Suprapubic skin (tissue), 4 donors: ENCODE measurements at regions not wholly inside any gene's neighbourhood (a gene's known extent, or its start where the extent isn't known, plus 50 kb on each side); places are given as distances from the start of the nearest gene placed in this dataset.
A peak's percentile ranks its signal among the peaks of the same experiment; 100 is the strongest.

Experiments
- DNase-seq, 2 donors: peaks; one replicate each; pipeline ENCODE4 v3.0.0-alpha.2; 2019; ENCODE audit warnings: low spot score in 2 of 2
- H3K27ac ChIP-seq: fragments of 200-600 bp; sonication (generic); one replicate; pipeline ENCODE4 v1.5.1; 2019
- H3K27me3 ChIP-seq: fragments of 200-600 bp; sonication (generic); one replicate; pipeline ENCODE4 v1.5.1; 2019
- H3K36me3 ChIP-seq: fragments of 200-600 bp; sonication (generic); one replicate; pipeline ENCODE4 v1.5.1; 2019
- H3K4me1 ChIP-seq: fragments of 200-600 bp; sonication (generic); one replicate; pipeline ENCODE4 v1.5.1; 2019
- H3K4me3 ChIP-seq: fragments of 200-600 bp; sonication (generic); one replicate; pipeline ENCODE4 v1.5.1; 2019; ENCODE audit warnings: mild to moderate bottlenecking
- H3K9me3 ChIP-seq: fragments of 200-600 bp; sonication (generic); one replicate; pipeline ENCODE4 v1.5.1; 2019
- EP300 ChIP-seq: sonication (generic); formaldehyde crosslinking; IDR thresholded peaks from one replicate; pipeline ENCODE4 v1.6.1; 2017; ENCODE audit warnings: antibody characterized with exemption
- POLR2A ChIP-seq, 2 donors: fragments of 450-650 bp; IDR thresholded peaks; one replicate each; pipeline ENCODE4 v1.6.1; 2017; ENCODE audit warnings: antibody characterized with exemption in 2 of 2, mild to moderate bottlenecking in 2 of 2, moderate library complexity in 2 of 2
- POLR2AphosphoS5 ChIP-seq, 3 donors: sonication (generic); formaldehyde crosslinking; IDR thresholded peaks; one replicate each; pipeline ENCODE4 v1.6.1; 2017; ENCODE audit warnings: antibody characterized with exemption in 3 of 3
- WGBS: methylation state at CpG from one replicate; pipeline ENCODE4 v1.1.5; 2018; 5-methylcytosine and 5-hydroxymethylcytosine counted together
- TF ChIP-seq, protein P1 (sequence below), 2 donors: fragments of 200-600 bp in 1 of 2; fragments of 450-650 bp in 1 of 2; sonication (generic) in 1 of 2; IDR thresholded peaks; one replicate each; pipeline ENCODE4 v1.5.1; 2016 to 2019; ENCODE audit warnings: antibody characterized with exemption in 2 of 2, mild to moderate bottlenecking in 1 of 2, moderate library complexity in 1 of 2

DNA sequence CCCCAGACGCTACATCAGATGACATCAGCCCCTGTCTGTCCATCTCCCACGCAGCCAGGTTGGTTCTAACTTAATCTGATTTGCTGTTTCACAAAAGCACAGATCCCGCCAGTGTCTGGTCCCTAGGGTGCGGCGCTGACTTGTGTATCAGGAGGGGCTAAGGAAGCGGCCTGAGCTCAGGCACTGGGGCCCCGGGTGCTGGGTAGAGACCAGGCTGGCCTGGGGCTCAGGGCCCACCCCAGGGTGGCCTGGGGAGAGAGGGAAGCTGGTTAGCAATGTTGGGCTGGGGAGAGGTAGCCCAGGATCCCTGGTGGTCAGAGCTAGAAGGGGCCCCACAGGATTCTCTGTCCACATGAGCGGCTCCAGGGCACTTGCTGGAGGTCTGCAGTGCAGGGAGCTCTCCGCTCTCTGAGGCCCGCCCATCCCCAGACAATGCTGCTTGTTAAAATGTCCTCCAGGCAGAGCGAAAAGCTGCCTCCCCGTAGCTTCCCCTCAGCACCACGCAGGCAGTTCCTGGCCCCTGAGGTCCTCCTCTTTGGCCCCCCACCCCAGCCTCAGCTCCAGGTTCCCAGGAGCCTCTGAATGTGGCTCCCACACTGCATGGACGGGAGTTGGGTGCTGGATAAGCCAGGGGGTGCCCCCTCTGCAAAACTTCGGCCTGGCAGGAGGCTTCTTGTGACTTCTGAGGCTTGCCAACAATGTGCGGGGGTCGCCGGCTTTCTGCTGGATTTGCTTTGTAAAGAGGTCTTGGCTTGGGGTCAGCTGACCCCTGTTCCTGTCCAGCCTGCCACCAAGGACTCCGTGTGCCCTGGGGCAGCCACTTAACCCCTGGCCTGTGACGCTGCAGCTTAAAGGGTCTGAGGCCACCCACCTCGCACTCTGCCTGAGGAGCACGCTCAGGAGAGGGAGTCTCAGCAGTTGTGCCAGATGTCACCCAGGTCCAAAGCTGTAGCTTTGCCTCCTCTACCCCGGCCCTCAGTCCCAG is 112.9 kb downstream of the CPZ start:
- 54% methylated on average over 12 of the region's 23 CpGs for WGBS
- Histone ChIP-seq H3K4me3 (no peak overlapping the region), H3K27me3 (peaks cover 65% of the 10 kb centered on the region), H3K27ac (no peak overlapping the region), H3K9me3 (no peaks in the 10 kb centered on the region), H3K4me1 (peaks cover 2% of the 10 kb centered on the region), H3K36me3 (no peaks in the 10 kb centered on the region)
- TF ChIP-seq EP300 (no peak), POLR2AphosphoS5 (IDR thresholded peaks at IDR 0.05) (no peak), POLR2A (IDR thresholded peaks at IDR 0.05) (no peak)
- TF ChIP-seq, protein P1, sequence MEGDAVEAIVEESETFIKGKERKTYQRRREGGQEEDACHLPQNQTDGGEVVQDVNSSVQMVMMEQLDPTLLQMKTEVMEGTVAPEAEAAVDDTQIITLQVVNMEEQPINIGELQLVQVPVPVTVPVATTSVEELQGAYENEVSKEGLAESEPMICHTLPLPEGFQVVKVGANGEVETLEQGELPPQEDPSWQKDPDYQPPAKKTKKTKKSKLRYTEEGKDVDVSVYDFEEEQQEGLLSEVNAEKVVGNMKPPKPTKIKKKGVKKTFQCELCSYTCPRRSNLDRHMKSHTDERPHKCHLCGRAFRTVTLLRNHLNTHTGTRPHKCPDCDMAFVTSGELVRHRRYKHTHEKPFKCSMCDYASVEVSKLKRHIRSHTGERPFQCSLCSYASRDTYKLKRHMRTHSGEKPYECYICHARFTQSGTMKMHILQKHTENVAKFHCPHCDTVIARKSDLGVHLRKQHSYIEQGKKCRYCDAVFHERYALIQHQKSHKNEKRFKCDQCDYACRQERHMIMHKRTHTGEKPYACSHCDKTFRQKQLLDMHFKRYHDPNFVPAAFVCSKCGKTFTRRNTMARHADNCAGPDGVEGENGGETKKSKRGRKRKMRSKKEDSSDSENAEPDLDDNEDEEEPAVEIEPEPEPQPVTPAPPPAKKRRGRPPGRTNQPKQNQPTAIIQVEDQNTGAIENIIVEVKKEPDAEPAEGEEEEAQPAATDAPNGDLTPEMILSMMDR (IDR thresholded peaks at IDR 0.05), result no peak
- peak; percentile 41 to 74 for DNase-seq

DNA sequence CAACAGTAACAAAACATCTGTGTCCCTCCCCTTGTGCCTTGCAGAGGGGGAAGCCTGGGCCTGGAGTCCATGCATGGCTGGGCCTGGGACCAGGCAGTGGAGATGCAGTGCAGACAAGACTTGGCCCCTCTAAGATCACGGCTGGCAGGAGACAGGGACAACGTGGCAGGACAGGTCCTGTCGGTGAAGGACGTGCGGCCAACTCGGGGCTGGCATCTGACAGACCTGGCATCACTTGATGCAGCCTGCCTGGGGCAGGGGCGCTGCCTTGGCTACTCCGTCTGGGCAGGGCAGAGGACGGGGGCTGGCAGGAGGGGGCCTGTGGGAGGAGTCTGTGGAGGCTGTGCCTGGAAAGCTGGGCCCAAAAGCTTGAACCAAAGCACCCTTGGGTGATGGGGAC is 112.1 kb downstream of the CPZ start:
- Histone ChIP-seq H3K9me3 (no peaks in the 10 kb centered on the region), H3K27ac (no peak overlapping the region), H3K27me3 (peaks cover 71% of the 10 kb centered on the region), H3K4me3 (no peak overlapping the region), H3K4me1 (peaks cover 2% of the 10 kb centered on the region), H3K36me3 (no peaks in the 10 kb centered on the region)
- peak; percentile 47 to 56 for DNase-seq
- TF ChIP-seq POLR2A (IDR thresholded peaks at IDR 0.05) (no peak), POLR2AphosphoS5 (IDR thresholded peaks at IDR 0.05) (no peak), EP300 (no peak)
- TF ChIP-seq, protein P1 (IDR thresholded peaks at IDR 0.05), result no peak
- WGBS, result no CpG with 5 or more reads among the region's 9 CpGs

DNA sequence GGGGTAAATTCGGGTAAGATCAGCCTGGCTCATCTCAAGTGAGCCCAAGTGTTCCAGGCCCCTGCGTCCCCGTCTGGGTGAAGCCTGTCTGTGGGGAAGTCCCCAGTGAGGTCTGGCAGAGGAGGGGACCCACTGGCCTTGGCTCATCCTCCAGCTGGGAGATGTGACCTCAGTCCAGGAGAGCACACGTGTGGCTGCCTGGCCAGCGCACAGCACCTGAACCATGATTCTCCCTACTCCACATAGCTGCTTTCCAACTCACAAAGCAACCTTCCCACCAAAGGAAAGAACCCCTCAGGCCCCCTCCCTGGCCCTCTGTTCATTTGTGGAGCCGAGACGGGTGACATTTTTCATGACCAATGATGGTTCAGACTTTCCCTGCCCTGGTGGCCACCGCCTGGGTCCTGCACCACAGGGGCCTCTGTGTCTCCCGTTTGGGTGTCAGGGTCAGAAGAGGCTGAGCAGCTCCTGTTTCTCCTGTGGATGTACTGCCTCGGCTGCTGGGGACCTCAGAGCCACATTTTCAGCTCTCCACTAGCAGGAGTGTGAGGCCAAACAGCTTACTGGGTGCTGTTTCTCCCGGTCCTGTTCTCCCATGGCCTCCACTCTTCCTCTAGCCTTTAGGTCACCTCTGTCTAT is 111.4 kb downstream of the CPZ start:
- Histone ChIP-seq H3K27ac (no peak overlapping the region), H3K9me3 (no peaks in the 10 kb centered on the region), H3K27me3 (peaks cover 71% of the 10 kb centered on the region), H3K4me3 (no peak overlapping the region), H3K4me1 (peaks cover 2% of the 10 kb centered on the region), H3K36me3 (no peaks in the 10 kb centered on the region)
- no peak for TF ChIP-seq POLR2AphosphoS5 (IDR thresholded peaks at IDR 0.05)
- no peak for TF ChIP-seq POLR2A (IDR thresholded peaks at IDR 0.05)
- TF ChIP-seq EP300, result no peak
- TF ChIP-seq, protein P1 (IDR thresholded peaks at IDR 0.05), result no peak
- DNase-seq, result peak; percentile 40 to 55
- WGBS, result 69% methylated on average over 11 of the region's 11 CpGs

DNA sequence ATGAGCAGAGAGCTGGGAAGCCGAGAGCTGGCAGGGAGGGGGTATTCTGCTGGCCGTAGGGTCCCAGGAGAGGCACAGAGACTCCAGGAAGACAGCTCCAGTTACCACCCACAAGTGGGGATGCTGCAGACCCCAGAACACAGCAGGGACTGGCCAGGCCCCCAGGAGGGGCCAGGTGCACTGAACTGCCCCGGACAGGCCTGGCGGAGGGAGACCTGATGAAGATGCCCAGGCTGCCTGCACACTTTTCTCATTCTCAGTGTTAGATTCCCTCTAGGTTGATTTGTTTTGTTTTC is 110.8 kb downstream of the CPZ start:
- Histone ChIP-seq H3K36me3 (no peaks in the 10 kb centered on the region), H3K27ac (no peak overlapping the region), H3K27me3 (peaks cover 72% of the 10 kb centered on the region), H3K4me1 (peaks cover 2% of the 10 kb centered on the region), H3K4me3 (no peak overlapping the region), H3K9me3 (no peaks in the 10 kb centered on the region)
- TF ChIP-seq POLR2AphosphoS5 (IDR thresholded peaks at IDR 0.05), result no peak
- no peak for TF ChIP-seq EP300
- no peak for TF ChIP-seq POLR2A (IDR thresholded peaks at IDR 0.05)
- TF ChIP-seq, protein P1 (IDR thresholded peaks at IDR 0.05), result no peak
- 92% methylated on average over 4 of the region's 4 CpGs for WGBS
- DNase-seq, result peak; percentile 30 to 45
